DMS153 (cell line): ENCODE measurements at regions not wholly inside any gene's neighbourhood (a gene's known extent, or its start where the extent isn't known, plus 50 kb on each side); places are given as distances from the start of the nearest gene placed in this dataset.
"Not testable (repeated sequence)": the region's sequence is repeated elsewhere in the genome, so short reads cannot be mapped to it uniquely, and the experiment has no call there.

Source experiments
- DNase-seq: peaks from one replicate; lab custom pipeline; 2025; lab: John Stamatoyannopoulos, UW

GRCh38 chr1:232134365-232134764 lies 495.6 kb downstream of the SIPA1L2 start:
- DNase-seq: no peak

- no peak for DNase-seq
Measured at GRCh38 chr1:232132572-232132971, 497.4 kb downstream of the SIPA1L2 start.

GRCh38 chr1:232131715-232132391 lies 498.1 kb downstream of the SIPA1L2 start:
- no peak for DNase-seq

GRCh38 chr1:232130815-232131480 lies 499.0 kb downstream of the SIPA1L2 start:
- no peak for DNase-seq

GRCh38 chr1:232127190-232127589 lies 500.6 kb downstream of the DISC1 start:
- DNase-seq: no peak

- no peak for DNase-seq
Measured at GRCh38 chr1:232123775-232124659, 497.4 kb downstream of the DISC1 start.

GRCh38 chr1:232117903-232118302 lies 491.3 kb downstream of the DISC1 start:
- not testable (repeated sequence) for DNase-seq

- DNase-seq: no peak
Measured at GRCh38 chr1:232114985-232115384, 488.4 kb downstream of the DISC1 start.

- DNase-seq: no peak
Measured at GRCh38 chr1:232112076-232112475, 485.5 kb downstream of the DISC1 start.

GRCh38 chr1:232111611-232112010 lies 485.0 kb downstream of the DISC1 start:
- no peak for DNase-seq

GRCh38 chr1:232110281-232111090 lies 483.9 kb downstream of the DISC1 start:
- no peak for DNase-seq

GRCh38 chr1:232109391-232109790 lies 482.8 kb downstream of the DISC1 start:
- DNase-seq: no peak

GRCh38 chr1:232108598-232108997 lies 482.0 kb downstream of the DISC1 start:
- no peak for DNase-seq

- no peak for DNase-seq
Measured at GRCh38 chr1:232106415-232106814, 479.8 kb downstream of the DISC1 start.

GRCh38 chr1:232105561-232105960 lies 479.0 kb downstream of the DISC1 start:
- DNase-seq: no peak

- no peak for DNase-seq
Measured at GRCh38 chr1:232101231-232101630, 474.6 kb downstream of the DISC1 start.

- DNase-seq: no peak
Measured at GRCh38 chr1:232096751-232097150, 470.2 kb downstream of the DISC1 start.
